ENCODE measurements at regions not wholly inside any gene's neighbourhood (a gene's known extent, or its start where the extent isn't known, plus 50 kb on each side); places are given as distances from the start of the nearest gene placed in this dataset.
A peak's percentile ranks its signal among the peaks of the same experiment; 100 is the strongest.

DNA sequence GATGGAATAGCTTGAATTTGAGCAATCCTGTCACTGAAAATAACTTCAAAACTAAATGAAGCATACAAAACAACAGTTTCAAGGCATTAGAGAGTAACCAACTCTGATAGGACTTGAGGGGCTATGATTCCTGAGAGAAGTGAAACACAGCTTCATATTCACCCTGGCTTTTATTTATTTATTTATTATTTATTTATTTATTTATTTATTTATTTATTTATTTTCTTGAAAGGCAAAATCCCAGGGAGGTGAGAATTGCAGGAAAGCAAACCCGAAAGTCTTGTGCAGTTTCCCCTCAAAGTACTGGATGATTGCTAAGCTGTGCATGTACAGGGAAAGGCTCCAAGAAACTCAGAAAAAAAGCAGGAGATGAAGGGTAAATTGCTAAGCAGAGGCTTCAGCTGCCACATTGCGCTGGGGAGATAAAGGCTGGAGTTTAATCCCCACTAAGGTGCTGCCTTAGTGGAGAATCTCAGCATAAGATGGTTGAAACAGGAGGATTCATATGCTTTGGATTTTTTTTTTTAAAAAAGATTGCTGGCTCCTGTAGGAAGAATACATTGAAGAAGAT, 72.9 kb upstream of the COL24A1 start:
- TF ChIP-seq, protein P1, sequence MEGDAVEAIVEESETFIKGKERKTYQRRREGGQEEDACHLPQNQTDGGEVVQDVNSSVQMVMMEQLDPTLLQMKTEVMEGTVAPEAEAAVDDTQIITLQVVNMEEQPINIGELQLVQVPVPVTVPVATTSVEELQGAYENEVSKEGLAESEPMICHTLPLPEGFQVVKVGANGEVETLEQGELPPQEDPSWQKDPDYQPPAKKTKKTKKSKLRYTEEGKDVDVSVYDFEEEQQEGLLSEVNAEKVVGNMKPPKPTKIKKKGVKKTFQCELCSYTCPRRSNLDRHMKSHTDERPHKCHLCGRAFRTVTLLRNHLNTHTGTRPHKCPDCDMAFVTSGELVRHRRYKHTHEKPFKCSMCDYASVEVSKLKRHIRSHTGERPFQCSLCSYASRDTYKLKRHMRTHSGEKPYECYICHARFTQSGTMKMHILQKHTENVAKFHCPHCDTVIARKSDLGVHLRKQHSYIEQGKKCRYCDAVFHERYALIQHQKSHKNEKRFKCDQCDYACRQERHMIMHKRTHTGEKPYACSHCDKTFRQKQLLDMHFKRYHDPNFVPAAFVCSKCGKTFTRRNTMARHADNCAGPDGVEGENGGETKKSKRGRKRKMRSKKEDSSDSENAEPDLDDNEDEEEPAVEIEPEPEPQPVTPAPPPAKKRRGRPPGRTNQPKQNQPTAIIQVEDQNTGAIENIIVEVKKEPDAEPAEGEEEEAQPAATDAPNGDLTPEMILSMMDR (IDR thresholded peaks at IDR 0.05; ENCODE audit: low read depth, low read length, missing control alignments) = no peak

DNA sequence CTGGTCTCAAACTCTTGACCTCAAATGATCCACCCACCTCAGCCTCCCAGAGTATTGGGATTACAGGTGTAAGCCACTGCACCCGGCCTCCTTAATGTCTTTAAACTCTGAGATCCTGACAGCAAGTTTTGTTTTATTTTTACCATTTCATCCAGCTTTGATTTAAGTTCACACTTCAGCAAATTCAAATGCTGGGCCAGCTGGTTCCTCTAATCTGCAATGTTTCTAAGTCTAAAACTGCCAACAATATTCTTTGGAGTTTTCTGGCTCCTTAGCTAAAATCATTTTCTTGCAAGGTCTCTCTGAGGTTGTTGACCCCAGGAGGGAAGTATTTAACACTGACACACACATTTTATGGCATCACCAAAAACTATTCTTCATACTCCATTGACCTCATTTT, 72.0 kb upstream of the COL24A1 start:
- Histone ChIP-seq H3K4me3 (ENCODE audit: low read depth, low read length) (no peak overlapping the region), H3K36me3 (replicated peaks) (no peaks in the 10 kb centered on the region), H3K27me3 (replicated peaks) (no peaks in the 10 kb centered on the region), H3K27ac (no peak overlapping the region)
- no peak for DNase-seq
- in situ Hi-C loops (cut with HindIII; ENCODE audit: low pct_ligation_motif_present, low sequenced_read_pairs) = no loop called here
- TF ChIP-seq, protein P1 (IDR thresholded peaks at IDR 0.05; ENCODE audit: low read depth, low read length, missing control alignments) = no peak

More for the DNA sequence above, 72.9 kb upstream of the COL24A1 start:
- no peak overlapping the region for H3K27ac ChIP-seq
- no peaks in the 10 kb centered on the region for H3K27me3 ChIP-seq (replicated peaks)
- H3K36me3 ChIP-seq (replicated peaks) = no peaks in the 10 kb centered on the region
- DNase-seq = no peak
- in situ Hi-C loops (cut with HindIII; ENCODE audit: low pct_ligation_motif_present, low sequenced_read_pairs) = no loop called here
- H3K4me3 ChIP-seq (ENCODE audit: low read depth, low read length) = no peak overlapping the region

DNA sequence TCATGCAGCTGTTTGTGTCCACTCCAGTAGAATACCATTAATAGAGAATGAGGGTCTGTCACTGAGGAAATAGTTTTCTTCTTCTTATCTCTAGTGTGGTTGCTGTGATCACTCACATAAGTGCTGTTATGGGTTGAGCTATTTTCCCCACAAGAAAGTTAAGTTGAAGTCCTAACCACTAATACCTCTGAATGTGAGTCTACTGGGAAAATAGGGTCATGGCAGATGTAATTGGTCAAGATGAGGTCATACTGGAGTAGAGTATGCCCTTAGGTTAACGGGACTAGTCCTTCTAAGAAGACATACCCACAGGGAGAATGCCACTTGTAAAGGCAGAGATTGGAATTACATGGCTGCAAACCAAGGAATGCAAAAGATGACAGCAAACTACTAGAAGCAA, 70.5 kb upstream of the COL24A1 start:
- in situ Hi-C loops (cut with HindIII; ENCODE audit: low pct_ligation_motif_present, low sequenced_read_pairs) = no loop called here

DNA sequence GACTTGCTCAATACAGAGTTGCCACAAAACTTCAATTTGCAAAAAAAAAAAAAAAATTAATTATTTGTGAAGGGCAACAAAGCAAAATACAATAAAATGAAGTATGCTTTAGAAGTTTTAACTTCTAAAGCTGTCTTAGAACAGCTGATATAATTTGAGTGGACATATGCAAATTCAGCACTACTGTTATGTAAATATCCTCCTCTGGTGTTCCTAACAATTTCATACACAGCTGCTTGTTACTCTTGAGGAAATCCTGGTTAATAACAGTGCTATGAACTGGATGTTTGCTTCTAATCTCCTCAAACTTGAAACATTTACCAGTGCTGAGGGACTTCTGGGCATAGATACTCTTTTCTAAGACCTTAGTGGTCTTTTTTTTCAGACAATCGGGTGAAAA, 69.6 kb upstream of the COL24A1 start:
- Histone ChIP-seq H3K27me3 (replicated peaks) (no peaks in the 10 kb centered on the region), H3K36me3 (replicated peaks) (no peaks in the 10 kb centered on the region), H3K27ac (no peak overlapping the region), H3K4me3 (ENCODE audit: low read depth, low read length) (no peak overlapping the region)
- no peak for DNase-seq
- in situ Hi-C loops (cut with HindIII; ENCODE audit: low pct_ligation_motif_present, low sequenced_read_pairs) = no loop called here
- TF ChIP-seq, protein P1 (IDR thresholded peaks at IDR 0.05; ENCODE audit: low read depth, low read length, missing control alignments) = no peak

More for the DNA sequence above, 70.5 kb upstream of the COL24A1 start:
- no peaks in the 10 kb centered on the region for H3K27me3 ChIP-seq (replicated peaks)
- TF ChIP-seq, protein P1 (IDR thresholded peaks at IDR 0.05; ENCODE audit: low read depth, low read length, missing control alignments) = no peak
- no peak overlapping the region for H3K27ac ChIP-seq
- DNase-seq = peak; percentile 9
- H3K4me3 ChIP-seq (ENCODE audit: low read depth, low read length) = no peak overlapping the region
- H3K36me3 ChIP-seq (replicated peaks) = no peaks in the 10 kb centered on the region

DNA sequence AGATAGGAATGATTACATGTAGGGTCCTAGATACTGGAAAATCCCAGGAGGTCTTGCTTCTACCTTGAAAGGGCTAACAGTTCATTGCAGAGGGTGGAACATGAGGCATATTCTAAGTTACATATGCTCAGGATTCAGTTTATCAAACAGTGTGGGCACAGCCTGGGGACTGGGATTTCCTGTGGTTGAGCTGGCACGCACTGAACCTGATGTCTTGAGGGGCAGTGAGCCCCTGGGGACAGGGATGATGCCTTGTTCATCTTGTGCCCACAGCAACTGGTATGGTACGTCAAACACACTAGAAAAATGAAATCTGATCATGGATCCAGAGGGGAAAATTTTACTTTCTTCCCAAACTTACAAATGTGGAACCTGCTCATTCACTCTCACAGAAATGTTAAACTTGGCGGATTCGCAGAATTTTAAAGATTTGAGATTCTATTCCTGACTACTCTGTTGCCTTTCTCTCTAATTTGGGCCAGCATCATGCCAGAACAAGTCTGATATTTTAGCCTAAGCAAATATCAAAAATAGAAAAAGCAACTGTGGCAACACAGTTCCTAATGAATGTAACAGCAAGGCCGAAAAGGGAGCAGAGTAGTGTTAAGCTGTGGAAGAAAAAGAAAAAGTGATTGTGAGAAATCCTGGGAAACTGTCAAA, 68.2 kb upstream of the COL24A1 start:
- H3K27ac ChIP-seq = no peak overlapping the region
- TF ChIP-seq, protein P1 (IDR thresholded peaks at IDR 0.05; ENCODE audit: low read depth, low read length, missing control alignments) = no peak
- H3K4me3 ChIP-seq (ENCODE audit: low read depth, low read length) = no peak overlapping the region
- no peaks in the 10 kb centered on the region for H3K27me3 ChIP-seq (replicated peaks)
- H3K36me3 ChIP-seq (replicated peaks) = no peaks in the 10 kb centered on the region
- in situ Hi-C loops (cut with HindIII; ENCODE audit: low pct_ligation_motif_present, low sequenced_read_pairs) = no loop called here
- no peak for DNase-seq

DNA sequence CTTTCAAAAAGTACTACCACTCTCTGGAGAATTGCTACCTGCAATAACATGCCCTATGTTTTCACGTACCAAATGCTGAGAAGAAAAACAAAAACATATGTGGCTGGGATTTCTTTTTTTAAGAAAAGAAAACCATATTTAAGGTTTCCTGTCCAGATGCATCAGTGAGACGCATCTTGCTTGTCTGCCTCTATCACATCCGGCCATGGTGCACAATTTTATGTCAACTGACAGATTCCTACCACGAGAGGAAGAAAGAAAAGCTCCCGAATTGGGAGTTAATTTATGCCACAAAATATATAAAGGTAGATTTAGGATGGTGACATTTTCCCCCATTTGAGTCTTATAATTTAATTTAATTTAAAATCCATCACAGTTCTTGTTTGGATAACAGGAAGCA, 62.3 kb upstream of the COL24A1 start:
- in situ Hi-C loops (cut with HindIII; ENCODE audit: low pct_ligation_motif_present, low sequenced_read_pairs) = no loop called here
- TF ChIP-seq, protein P1 (IDR thresholded peaks at IDR 0.05; ENCODE audit: low read depth, low read length, missing control alignments) = no peak
- no peak overlapping the region for H3K27ac ChIP-seq

More for the DNA sequence above, 62.3 kb upstream of the COL24A1 start:
- Histone ChIP-seq H3K4me3 (ENCODE audit: low read depth, low read length) (no peak overlapping the region), H3K36me3 (replicated peaks) (no peaks in the 10 kb centered on the region), H3K27me3 (replicated peaks) (no peaks in the 10 kb centered on the region)
- no peak for DNase-seq

Data from brain microvascular endothelial cell (primary cell).